Choroid plexus epithelial cell (primary cell): ENCODE measurements at regions not wholly inside any gene's neighbourhood (a gene's known extent, or its start where the extent isn't known, plus 50 kb on each side); places are given as distances from the start of the nearest gene placed in this dataset.
A peak's percentile ranks its signal among the peaks of the same experiment; 100 is the strongest.

Experiments
- DNase-seq: peaks from one replicate; pipeline ENCODE4 v3.0.0-alpha.2; 2010; ENCODE audit warnings: low read depth
- H3K4me3 ChIP-seq: 2 replicates; pipeline ENCODE4 v1.5.1; 2011; ENCODE audit warnings: low read depth, mild to moderate bottlenecking, control low read depth, low read length, moderate library complexity
- CTCF ChIP-seq: conservative IDR thresholded peaks from 2 replicates; pipeline ENCODE4 v1.5.1; 2011; ENCODE audit warnings: low read depth, mild to moderate bottlenecking, control low read depth, inconsistent platforms, low read length, moderate library complexity

DNA sequence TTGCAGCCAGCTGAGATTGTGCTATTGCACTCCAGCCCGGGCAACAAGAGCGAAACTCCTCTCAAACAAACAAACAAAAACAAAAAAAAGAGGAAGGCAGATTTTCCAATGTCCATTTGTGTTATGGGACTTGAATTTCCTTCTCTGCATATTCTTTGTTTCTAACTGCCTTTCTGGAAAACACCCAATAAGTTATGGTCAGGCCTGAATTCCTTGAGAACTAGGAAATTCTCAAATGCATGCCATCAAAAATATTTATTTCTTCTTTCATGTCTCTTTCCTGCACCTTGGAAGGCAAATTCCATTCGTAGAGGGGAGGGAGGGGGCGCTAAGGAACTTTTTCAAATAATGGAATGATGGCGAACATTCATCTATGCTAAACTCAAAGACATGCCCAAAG, 117.6 kb upstream of the TMCC3 start:
- no peak for TF ChIP-seq CTCF
- peak; percentile 56 for DNase-seq
- no peak overlapping the region for H3K4me3 ChIP-seq

GRCh38 chr12:94766397-94766796, 116.0 kb upstream of the TMCC3 start:
- TF ChIP-seq CTCF = no peak

DNA sequence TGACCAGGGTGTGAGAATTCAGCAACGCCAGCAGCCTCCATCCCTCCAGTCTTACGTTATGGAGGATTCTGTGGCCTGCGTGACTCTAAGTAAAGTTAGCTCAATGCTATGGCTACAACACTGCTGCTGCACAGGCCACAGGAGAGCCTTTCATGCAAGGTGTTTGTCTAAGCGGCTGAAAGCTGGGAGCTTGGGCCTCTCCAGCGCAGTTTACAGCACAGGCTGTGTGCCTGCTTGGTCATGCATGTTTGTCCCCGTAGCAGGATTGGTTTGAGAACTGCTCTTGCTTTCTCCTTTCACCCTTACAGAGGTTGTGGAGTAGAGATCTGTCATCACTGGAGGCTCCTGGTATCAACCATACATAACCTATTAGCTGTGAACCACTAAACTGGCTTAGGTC, 113.1 kb upstream of the TMCC3 start:
- no peak for DNase-seq
- no peak overlapping the region for H3K4me3 ChIP-seq
- no peak for TF ChIP-seq CTCF

More at GRCh38 chr12:94766397-94766796, 116.0 kb upstream of the TMCC3 start:
- no peak overlapping the region for H3K4me3 ChIP-seq
- DNase-seq = no peak

DNA sequence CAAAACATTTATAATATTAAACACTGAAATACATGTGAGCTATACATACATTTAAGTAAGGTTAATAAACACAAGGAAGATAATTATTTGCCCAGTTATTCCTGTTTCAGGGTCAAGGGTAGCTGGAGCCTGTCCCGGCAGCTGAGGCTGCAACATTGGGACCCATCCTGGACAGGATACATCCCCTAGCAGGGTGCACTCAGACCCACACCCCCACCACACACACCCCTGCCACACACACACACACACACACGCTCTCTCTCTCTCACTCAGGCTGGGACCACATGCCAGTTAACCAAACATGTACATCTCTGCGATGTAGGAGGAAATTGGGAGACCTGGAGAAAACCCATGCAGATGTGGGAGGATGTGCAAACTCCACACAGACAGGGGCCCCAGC, 112.6 kb upstream of the TMCC3 start:
- no peak for TF ChIP-seq CTCF
- no peak for DNase-seq
- no peak overlapping the region for H3K4me3 ChIP-seq

DNA sequence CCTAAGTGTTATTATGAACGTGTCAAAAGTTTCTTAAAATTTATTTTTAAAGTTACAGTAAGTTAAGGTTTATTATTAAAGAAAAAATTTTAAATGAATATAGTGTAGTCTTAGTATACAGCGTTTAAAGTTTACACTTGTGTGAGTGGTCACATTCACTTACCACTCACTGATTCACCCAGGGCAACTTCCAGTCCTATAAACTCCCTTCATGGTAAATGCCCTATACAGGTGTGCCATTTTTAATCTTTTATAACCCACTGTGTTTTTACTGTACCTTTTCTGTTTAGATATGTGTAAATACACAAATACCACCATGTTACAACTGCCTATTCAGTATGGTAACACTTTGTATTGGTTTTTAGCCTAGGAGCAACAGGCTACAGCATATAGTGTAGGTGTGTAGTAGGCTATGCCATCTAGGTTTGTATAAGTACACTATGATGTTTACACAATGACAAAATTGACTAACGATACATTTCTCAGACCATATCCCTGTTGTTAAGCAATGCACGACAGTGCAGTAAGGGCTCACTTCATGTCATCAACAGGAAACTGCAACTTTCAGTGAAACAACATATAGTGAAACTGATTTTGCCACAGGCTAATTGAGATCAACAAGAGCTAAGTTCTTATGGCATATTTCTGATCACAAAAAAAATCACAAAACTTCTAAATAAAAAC, 112.0 kb upstream of the TMCC3 start:
- peak; percentile 26 for DNase-seq
- H3K4me3 ChIP-seq = no peak overlapping the region
- no peak for TF ChIP-seq CTCF

DNA sequence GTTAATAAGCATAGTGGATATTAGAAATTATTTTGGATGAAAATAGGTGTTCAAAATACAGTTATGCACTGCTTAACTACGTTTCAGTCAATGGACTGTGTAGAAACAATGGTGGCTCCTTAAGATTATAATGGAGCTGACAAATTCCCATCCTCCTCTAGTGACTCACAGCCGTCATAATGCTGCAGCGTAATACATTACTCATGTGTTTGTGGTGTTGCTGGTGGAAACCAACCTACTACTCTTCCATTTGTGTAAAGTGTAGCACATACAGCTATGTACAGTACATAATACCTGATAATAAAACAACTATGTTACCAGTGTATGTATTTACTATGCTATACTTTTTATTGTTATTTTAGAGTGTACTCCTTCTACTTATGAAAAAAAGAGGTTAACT, 111.2 kb upstream of the TMCC3 start:
- TF ChIP-seq CTCF = no peak
- H3K4me3 ChIP-seq = no peak overlapping the region
- peak; percentile 94 for DNase-seq

DNA sequence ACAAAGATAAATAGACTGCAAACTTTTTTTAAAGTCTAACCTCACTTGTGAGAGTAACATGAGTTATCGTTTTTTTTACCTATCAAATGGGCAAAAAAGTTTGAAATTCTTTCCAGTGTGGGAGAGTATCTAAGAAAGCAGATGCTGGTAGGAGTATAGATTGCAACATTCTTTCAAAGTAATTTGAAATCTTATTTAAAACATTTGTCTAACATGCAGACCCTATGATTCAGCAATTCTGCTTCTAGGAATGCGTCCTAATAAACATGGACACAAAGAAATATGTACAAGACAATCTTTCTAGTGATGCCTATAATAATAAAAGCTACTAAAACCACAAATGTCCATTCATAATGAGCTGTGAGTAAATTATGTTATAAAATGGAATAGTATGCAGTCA, 110.4 kb upstream of the TMCC3 start:
- no peak for TF ChIP-seq CTCF
- H3K4me3 ChIP-seq = no peak overlapping the region
- peak; percentile 67 for DNase-seq
